ENCODE measurements at regions not wholly inside any gene's neighbourhood (a gene's known extent, or its start where the extent isn't known, plus 50 kb on each side); places are given as distances from the start of the nearest gene placed in this dataset.

- Mint-ChIP-seq H3K9me3 (peaks cover 15% of the 10 kb centered on the region), H3K27ac (no peak overlapping the region), H3K27me3 (ENCODE audit: low read depth) (no peaks in the 10 kb centered on the region), H3K4me1 (ENCODE audit: low read depth) (peaks cover 13% of the 10 kb centered on the region), H3K36me3 (ENCODE audit: low read depth) (peaks cover 3% of the 10 kb centered on the region), H3K4me3 (no peak overlapping the region)
- DNase-seq = no peak
- intact Hi-C loops (cut with micrococcal nuclease) = no loop called here
- CTCF ChIA-PET = no interaction called here
Observed at GRCh38 chr6:106035655-106036054, 50.5 kb upstream of the PRDM1 start.

- H3K9me3 Mint-ChIP-seq = peaks cover 15% of the 10 kb centered on the region
- no peak for DNase-seq
- H3K27ac Mint-ChIP-seq = no peak overlapping the region
- no peaks in the 10 kb centered on the region for H3K27me3 Mint-ChIP-seq (ENCODE audit: low read depth)
- H3K4me3 Mint-ChIP-seq = no peak overlapping the region
- H3K4me1 Mint-ChIP-seq (ENCODE audit: low read depth) = peaks cover 13% of the 10 kb centered on the region
- intact Hi-C loops (cut with micrococcal nuclease) = no loop called here
- H3K36me3 Mint-ChIP-seq (ENCODE audit: low read depth) = peaks cover 3% of the 10 kb centered on the region
- CTCF ChIA-PET = interaction anchor here (0.6 kb wide), 1 partner anchor 918 kb away, joined by 4 read pairs; no protein-coding TSS in a partner anchor
Observed at GRCh38 chr6:106033806-106034205, 52.3 kb upstream of the PRDM1 start.

- Mint-ChIP-seq H3K9me3 (no peaks in the 10 kb centered on the region), H3K27ac (no peak overlapping the region), H3K27me3 (ENCODE audit: low read depth) (no peaks in the 10 kb centered on the region), H3K36me3 (ENCODE audit: low read depth) (no peaks in the 10 kb centered on the region), H3K4me1 (ENCODE audit: low read depth) (no peaks in the 10 kb centered on the region), H3K4me3 (no peak overlapping the region)
- intact Hi-C loops (cut with micrococcal nuclease) = no loop called here
- DNase-seq = no peak
- CTCF ChIA-PET = no interaction called here
Observed at GRCh38 chr6:106027758-106028157, 58.4 kb upstream of the PRDM1 start.

GRCh38 chr6:106026748-106027715 is 59.1 kb upstream of the PRDM1 start:
- no peaks in the 10 kb centered on the region for H3K9me3 Mint-ChIP-seq
- no peaks in the 10 kb centered on the region for H3K27me3 Mint-ChIP-seq (ENCODE audit: low read depth)
- H3K27ac Mint-ChIP-seq = no peak overlapping the region
- DNase-seq = no peak
- CTCF ChIA-PET = no interaction called here
- intact Hi-C loops (cut with micrococcal nuclease) = no loop called here
- no peaks in the 10 kb centered on the region for H3K36me3 Mint-ChIP-seq (ENCODE audit: low read depth)
- no peak overlapping the region for H3K4me3 Mint-ChIP-seq
- no peaks in the 10 kb centered on the region for H3K4me1 Mint-ChIP-seq (ENCODE audit: low read depth)

- no peak overlapping the region for H3K27ac Mint-ChIP-seq
- H3K36me3 Mint-ChIP-seq (ENCODE audit: low read depth) = no peaks in the 10 kb centered on the region
- CTCF ChIA-PET = no interaction called here
- no peak overlapping the region for H3K4me3 Mint-ChIP-seq
- no peaks in the 10 kb centered on the region for H3K27me3 Mint-ChIP-seq (ENCODE audit: low read depth)
- DNase-seq = no peak
- H3K9me3 Mint-ChIP-seq = no peaks in the 10 kb centered on the region
- no peaks in the 10 kb centered on the region for H3K4me1 Mint-ChIP-seq (ENCODE audit: low read depth)
- intact Hi-C loops (cut with micrococcal nuclease) = no loop called here
Observed at GRCh38 chr6:106025655-106026054, 60.5 kb upstream of the PRDM1 start.

- Mint-ChIP-seq H3K9me3 (no peaks in the 10 kb centered on the region), H3K4me3 (no peak overlapping the region), H3K4me1 (ENCODE audit: low read depth) (no peaks in the 10 kb centered on the region), H3K27ac (no peak overlapping the region), H3K27me3 (ENCODE audit: low read depth) (no peaks in the 10 kb centered on the region), H3K36me3 (ENCODE audit: low read depth) (no peaks in the 10 kb centered on the region)
- intact Hi-C loops (cut with micrococcal nuclease) = no loop called here
- no peak for DNase-seq
- CTCF ChIA-PET = no interaction called here
Observed at GRCh38 chr6:106022801-106023200, 63.3 kb upstream of the PRDM1 start.

GRCh38 chr6:106017454-106017853 is 68.7 kb upstream of the PRDM1 start:
- no peaks in the 10 kb centered on the region for H3K4me1 Mint-ChIP-seq (ENCODE audit: low read depth)
- intact Hi-C loops (cut with micrococcal nuclease) = no loop called here
- CTCF ChIA-PET = no interaction called here
- DNase-seq = no peak
- peaks cover 7% of the 10 kb centered on the region for H3K27me3 Mint-ChIP-seq (ENCODE audit: low read depth)
- no peaks in the 10 kb centered on the region for H3K36me3 Mint-ChIP-seq (ENCODE audit: low read depth)
- H3K9me3 Mint-ChIP-seq = no peaks in the 10 kb centered on the region
- H3K4me3 Mint-ChIP-seq = no peak overlapping the region
- H3K27ac Mint-ChIP-seq = no peak overlapping the region

GRCh38 chr6:106014955-106015354 is 71.2 kb upstream of the PRDM1 start:
- Mint-ChIP-seq H3K27ac (no peak overlapping the region), H3K9me3 (no peaks in the 10 kb centered on the region), H3K4me3 (no peak overlapping the region), H3K36me3 (ENCODE audit: low read depth) (no peaks in the 10 kb centered on the region), H3K27me3 (ENCODE audit: low read depth) (peaks cover 7% of the 10 kb centered on the region), H3K4me1 (ENCODE audit: low read depth) (no peaks in the 10 kb centered on the region)
- intact Hi-C loops (cut with micrococcal nuclease) = no loop called here
- CTCF ChIA-PET = no interaction called here
- no peak for DNase-seq

- Mint-ChIP-seq H3K4me3 (no peak overlapping the region), H3K27me3 (ENCODE audit: low read depth) (peaks cover 6% of the 10 kb centered on the region), H3K27ac (no peak overlapping the region), H3K4me1 (ENCODE audit: low read depth) (no peaks in the 10 kb centered on the region), H3K9me3 (no peaks in the 10 kb centered on the region), H3K36me3 (ENCODE audit: low read depth) (no peaks in the 10 kb centered on the region)
- CTCF ChIA-PET = no interaction called here
- DNase-seq = no peak
- intact Hi-C loops (cut with micrococcal nuclease) = no loop called here
Observed at GRCh38 chr6:106011476-106011875, 74.7 kb upstream of the PRDM1 start.

GRCh38 chr6:106005954-106006353 is 80.2 kb upstream of the PRDM1 start:
- Mint-ChIP-seq H3K4me1 (ENCODE audit: low read depth) (no peaks in the 10 kb centered on the region), H3K27me3 (ENCODE audit: low read depth) (peaks cover 25% of the 10 kb centered on the region), H3K36me3 (ENCODE audit: low read depth) (no peaks in the 10 kb centered on the region), H3K9me3 (no peaks in the 10 kb centered on the region), H3K27ac (no peak overlapping the region), H3K4me3 (no peak overlapping the region)
- CTCF ChIA-PET = no interaction called here
- intact Hi-C loops (cut with micrococcal nuclease) = no loop called here
- DNase-seq = no peak

- Mint-ChIP-seq H3K9me3 (no peaks in the 10 kb centered on the region), H3K4me1 (ENCODE audit: low read depth) (no peaks in the 10 kb centered on the region), H3K27me3 (ENCODE audit: low read depth) (peaks cover 29% of the 10 kb centered on the region), H3K27ac (no peak overlapping the region), H3K36me3 (ENCODE audit: low read depth) (no peaks in the 10 kb centered on the region), H3K4me3 (no peak overlapping the region)
- CTCF ChIA-PET = no interaction called here
- intact Hi-C loops (cut with micrococcal nuclease) = no loop called here
- DNase-seq = no peak
Observed at GRCh38 chr6:106005013-106005412, 81.1 kb upstream of the PRDM1 start.

- Mint-ChIP-seq H3K27me3 (ENCODE audit: low read depth) (peaks cover 34% of the 10 kb centered on the region), H3K9me3 (no peaks in the 10 kb centered on the region), H3K4me3 (no peak overlapping the region), H3K27ac (no peak overlapping the region), H3K4me1 (ENCODE audit: low read depth) (no peaks in the 10 kb centered on the region), H3K36me3 (ENCODE audit: low read depth) (no peaks in the 10 kb centered on the region)
- CTCF ChIA-PET = no interaction called here
- intact Hi-C loops (cut with micrococcal nuclease) = no loop called here
- DNase-seq = no peak
Observed at GRCh38 chr6:106003268-106003987, 82.7 kb upstream of the PRDM1 start.

GRCh38 chr6:106002005-106002404 is 84.1 kb upstream of the PRDM1 start:
- Mint-ChIP-seq H3K27me3 (ENCODE audit: low read depth) (peaks cover 45% of the 10 kb centered on the region), H3K4me1 (ENCODE audit: low read depth) (no peaks in the 10 kb centered on the region), H3K27ac (no peak overlapping the region), H3K4me3 (no peak overlapping the region), H3K36me3 (ENCODE audit: low read depth) (no peaks in the 10 kb centered on the region), H3K9me3 (no peaks in the 10 kb centered on the region)
- CTCF ChIA-PET = interaction anchor here (0.7 kb wide), 2 partner anchors 100 to 362 kb away, joined by 4 read pairs; no protein-coding TSS in a partner anchor
- DNase-seq = no peak
- intact Hi-C loops (cut with micrococcal nuclease) = no loop called here

Measured in activated naive CD4-positive, alpha-beta T cell treated with anti-CD3 and anti-CD28 coated beads for 36 hours (primary cell).